Cardiac muscle cell (in vitro differentiated cells and primary cell): ENCODE measurements at regions not wholly inside any gene's neighbourhood (a gene's known extent, or its start where the extent isn't known, plus 50 kb on each side); places are given as distances from the start of the nearest gene placed in this dataset.
A peak's percentile ranks its signal among the peaks of the same experiment; 100 is the strongest.

ENCODE experiments used
- DNase-seq, 2 donors: peaks; one replicate each; pipeline versions ENCODE4 v3.0.0 to v3.0.0-alpha.2; 2010 to 2017; ENCODE audit warnings: low read depth in 1 of 2, low spot score in 1 of 2
- H3K27ac ChIP-seq: fragments of 200-600 bp; sonication (generic); 2 replicates; pipeline ENCODE4 v1.5.1; 2016
- H3K27me3 ChIP-seq: fragments of 200-600 bp; sonication (generic); 2 replicates; pipeline ENCODE4 v1.6.0; 2016; ENCODE audit warnings: control low read depth
- H3K36me3 ChIP-seq: fragments of 200-600 bp; sonication (generic); 2 replicates; pipeline ENCODE4 v1.5.1; 2016; ENCODE audit warnings: control low read depth
- H3K4me1 ChIP-seq: fragments of 200-600 bp; sonication (generic); 2 replicates; pipeline ENCODE4 v1.8.1; 2017; ENCODE audit warnings: low read depth, mild to moderate bottlenecking, mixed run types
- H3K4me3 ChIP-seq: fragments of 200-600 bp; sonication (generic); 2 replicates; pipeline ENCODE4 v1.5.1; 2016; ENCODE audit warnings: mild to moderate bottlenecking
- H3K9me3 ChIP-seq: fragments of 200-600 bp; sonication (generic); 2 replicates; pipeline ENCODE4 v1.5.1; 2017; ENCODE audit warnings: low read depth, mild to moderate bottlenecking, control low read depth
- CTCF ChIP-seq: IDR thresholded peaks from 2 replicates; pipeline ENCODE4 v1.5.1; 2012; ENCODE audit warnings: low read depth, mild to moderate bottlenecking, low read length

- no peaks in the 10 kb centered on the region for H3K27me3 ChIP-seq
- no peak for TF ChIP-seq CTCF
- no peak for DNase-seq
- H3K4me3 ChIP-seq = no peak overlapping the region
- H3K36me3 ChIP-seq = no peaks in the 10 kb centered on the region
- H3K4me1 ChIP-seq = no peaks in the 10 kb centered on the region
- no peaks in the 10 kb centered on the region for H3K9me3 ChIP-seq
- H3K27ac ChIP-seq = no peak overlapping the region
Observed at GRCh38 chr5:142531977-142532780, 153.7 kb downstream of the FGF1 start.

- no peaks in the 10 kb centered on the region for H3K27me3 ChIP-seq
- H3K4me3 ChIP-seq = no peak overlapping the region
- TF ChIP-seq CTCF = no peak
- no peak for DNase-seq
- H3K4me1 ChIP-seq = no peaks in the 10 kb centered on the region
- H3K27ac ChIP-seq = no peak overlapping the region
- no peaks in the 10 kb centered on the region for H3K36me3 ChIP-seq
- no peaks in the 10 kb centered on the region for H3K9me3 ChIP-seq
Observed at GRCh38 chr5:142530904-142531303, 155.0 kb downstream of the FGF1 start.

- Histone ChIP-seq H3K9me3 (no peaks in the 10 kb centered on the region), H3K27me3 (no peaks in the 10 kb centered on the region)
Observed at GRCh38 chr5:142529626-142530278, 156.1 kb downstream of the FGF1 start.

GRCh38 chr5:142527664-142528295 is 158.1 kb downstream of the FGF1 start:
- Histone ChIP-seq H3K4me3 (no peak overlapping the region), H3K4me1 (no peaks in the 10 kb centered on the region), H3K9me3 (no peaks in the 10 kb centered on the region), H3K27me3 (no peaks in the 10 kb centered on the region), H3K36me3 (no peaks in the 10 kb centered on the region), H3K27ac (no peak overlapping the region)
- no peak for TF ChIP-seq CTCF
- DNase-seq = no peak

More at GRCh38 chr5:142529626-142530278, 156.1 kb downstream of the FGF1 start:
- Histone ChIP-seq H3K4me3 (no peak overlapping the region), H3K4me1 (no peaks in the 10 kb centered on the region), H3K36me3 (no peaks in the 10 kb centered on the region), H3K27ac (no peak overlapping the region)
- TF ChIP-seq CTCF = no peak
- peak in 1 of 2 donors; percentile 34 for DNase-seq

- TF ChIP-seq CTCF = no peak
- Histone ChIP-seq H3K4me1 (no peaks in the 10 kb centered on the region), H3K27me3 (no peaks in the 10 kb centered on the region), H3K27ac (no peak overlapping the region), H3K4me3 (no peak overlapping the region), H3K36me3 (no peaks in the 10 kb centered on the region), H3K9me3 (no peaks in the 10 kb centered on the region)
- no peak for DNase-seq
Observed at GRCh38 chr5:142527234-142527633, 158.7 kb downstream of the FGF1 start.
